ENCODE measurements at regions not wholly inside any gene's neighbourhood (a gene's known extent, or its start where the extent isn't known, plus 50 kb on each side); places are given as distances from the start of the nearest gene placed in this dataset.

GRCh38 chr2:155266583-155266982, 568.1 kb downstream of the KCNJ3 start:
- Mint-ChIP-seq H3K27me3 (ENCODE audit: insufficient read depth, unreplicated experiment) (peaks cover 44% of the 10 kb centered on the region), H3K4me1 (ENCODE audit: insufficient read depth, unreplicated experiment) (no peaks in the 10 kb centered on the region), H3K9me3 (ENCODE audit: unreplicated experiment) (no peaks in the 10 kb centered on the region), H3K27ac (ENCODE audit: low read depth, unreplicated experiment) (no peak overlapping the region), H3K36me3 (ENCODE audit: insufficient read depth, unreplicated experiment) (no peaks in the 10 kb centered on the region), H3K4me3 (ENCODE audit: unreplicated experiment) (no peak overlapping the region)
- CTCF ChIA-PET = interaction anchor here (0.7 kb wide), 1 partner anchor 642 kb away, joined by 3 read pairs; no protein-coding TSS in a partner anchor
- BruUV-seq (replicated peaks) = no TSS peak
- POLR2A ChIA-PET = no interaction called here
- intact Hi-C loops (cut with micrococcal nuclease) = no loop called here
- no peak for TF ChIP-seq CTCF (IDR thresholded peaks at IDR 0.05; ENCODE audit: unreplicated experiment)
- no peak for DNase-seq (ENCODE audit: unreplicated experiment)

- H3K27ac Mint-ChIP-seq (ENCODE audit: low read depth, unreplicated experiment) = no peak overlapping the region
- TF ChIP-seq CTCF (IDR thresholded peaks at IDR 0.05; ENCODE audit: unreplicated experiment) = no peak
- BruUV-seq (replicated peaks) = no TSS peak
- no peaks in the 10 kb centered on the region for H3K4me1 Mint-ChIP-seq (ENCODE audit: insufficient read depth, unreplicated experiment)
- intact Hi-C loops (cut with micrococcal nuclease) = no loop called here
- no peak for DNase-seq (ENCODE audit: unreplicated experiment)
- CTCF ChIA-PET = no interaction called here
- no peak overlapping the region for H3K4me3 Mint-ChIP-seq (ENCODE audit: unreplicated experiment)
- H3K9me3 Mint-ChIP-seq (ENCODE audit: unreplicated experiment) = no peaks in the 10 kb centered on the region
- peaks cover 39% of the 10 kb centered on the region for H3K27me3 Mint-ChIP-seq (ENCODE audit: insufficient read depth, unreplicated experiment)
- POLR2A ChIA-PET = no interaction called here
- no peaks in the 10 kb centered on the region for H3K36me3 Mint-ChIP-seq (ENCODE audit: insufficient read depth, unreplicated experiment)
Observed at GRCh38 chr2:155266109-155266508, 567.6 kb downstream of the KCNJ3 start.

- CTCF ChIA-PET = no interaction called here
- Mint-ChIP-seq H3K4me3 (ENCODE audit: unreplicated experiment) (no peak overlapping the region), H3K27me3 (ENCODE audit: insufficient read depth, unreplicated experiment) (peaks cover 31% of the 10 kb centered on the region), H3K27ac (ENCODE audit: low read depth, unreplicated experiment) (no peak overlapping the region), H3K4me1 (ENCODE audit: insufficient read depth, unreplicated experiment) (no peaks in the 10 kb centered on the region), H3K36me3 (ENCODE audit: insufficient read depth, unreplicated experiment) (no peaks in the 10 kb centered on the region), H3K9me3 (ENCODE audit: unreplicated experiment) (no peaks in the 10 kb centered on the region)
- DNase-seq (ENCODE audit: unreplicated experiment) = no peak
- TF ChIP-seq CTCF (IDR thresholded peaks at IDR 0.05; ENCODE audit: unreplicated experiment) = no peak
- BruUV-seq (replicated peaks) = no TSS peak
- POLR2A ChIA-PET = no interaction called here
- intact Hi-C loops (cut with micrococcal nuclease) = no loop called here
Observed at GRCh38 chr2:155256803-155257202, 558.3 kb downstream of the KCNJ3 start.

- H3K9me3 Mint-ChIP-seq (ENCODE audit: unreplicated experiment) = no peaks in the 10 kb centered on the region
- ChIA-PET CTCF (interaction anchor here (0.7 to 1.3 kb wide), 3 partner anchors 33 to 627 kb away, joined by 3 to 4 read pairs (median 3); no protein-coding TSS in a partner anchor), POLR2A (no interaction called here)
- peak; percentile 28 for DNase-seq (ENCODE audit: unreplicated experiment)
- BruUV-seq (replicated peaks) = no TSS peak
- H3K36me3 Mint-ChIP-seq (ENCODE audit: insufficient read depth, unreplicated experiment) = no peaks in the 10 kb centered on the region
- peak; percentile 23 for TF ChIP-seq CTCF (IDR thresholded peaks at IDR 0.05; ENCODE audit: unreplicated experiment)
- H3K4me1 Mint-ChIP-seq (ENCODE audit: insufficient read depth, unreplicated experiment) = no peaks in the 10 kb centered on the region
- H3K27ac Mint-ChIP-seq (ENCODE audit: low read depth, unreplicated experiment) = no peak overlapping the region
- H3K27me3 Mint-ChIP-seq (ENCODE audit: insufficient read depth, unreplicated experiment) = peaks cover 70% of the 10 kb centered on the region
- intact Hi-C loops (cut with micrococcal nuclease) = no loop called here
- no peak overlapping the region for H3K4me3 Mint-ChIP-seq (ENCODE audit: unreplicated experiment)
Observed at GRCh38 chr2:155250800-155251199, 552.3 kb downstream of the KCNJ3 start.

All from MCF 10A (cell line).